Transverse colon (tissue), 4 donors: ENCODE measurements at regions not wholly inside any gene's neighbourhood (a gene's known extent, or its start where the extent isn't known, plus 50 kb on each side); places are given as distances from the start of the nearest gene placed in this dataset.
"Not testable (repeated sequence)": the region's sequence is repeated elsewhere in the genome, so short reads cannot be mapped to it uniquely, and the experiment has no call there.

Experiments
- DNase-seq: peaks from one replicate; pipeline ENCODE4 v3.0.0-alpha.2; 2019
- H3K27ac ChIP-seq, 4 donors: fragments of 200-600 bp; sonication (generic); 2 replicates each; pipeline ENCODE4 v1.5.1; 2016 to 2018; ENCODE audit warnings: inconsistent platforms in 4 of 4
- H3K27me3 ChIP-seq: fragments of 200-600 bp; sonication (generic); 2 replicates; pipeline ENCODE4 v1.5.1; 2017; ENCODE audit warnings: inconsistent platforms
- H3K36me3 ChIP-seq, 4 donors: fragments of 200-600 bp; sonication (generic); 2 replicates each; pipeline ENCODE4 v1.5.1; 2017 to 2019; ENCODE audit warnings: inconsistent platforms in 4 of 4
- H3K4me1 ChIP-seq, 4 donors: fragments of 200-600 bp; sonication (generic); 2 replicates each; pipeline ENCODE4 v1.5.1; 2017 to 2020; ENCODE audit warnings: inconsistent platforms in 4 of 4
- H3K4me3 ChIP-seq, 4 donors: fragments of 200-600 bp; sonication (generic); 1 replicate in 1 of 4; 2 replicates in 3 of 4; pipeline versions ENCODE4 v1.5.1 to v1.6.1; 2017 to 2019; ENCODE audit warnings: inconsistent platforms in 4 of 4
- H3K9me3 ChIP-seq, 2 donors: fragments of 200-600 bp; sonication (generic); 2 replicates each; pipeline ENCODE4 v1.5.1; 2017 to 2019; ENCODE audit warnings: inconsistent platforms in 2 of 2
- EP300 ChIP-seq: sonication (generic); formaldehyde crosslinking; IDR thresholded peaks from one replicate; pipeline ENCODE4 v1.6.1; 2017; ENCODE audit warnings: antibody characterized with exemption, low read depth
- POLR2A ChIP-seq: fragments of 450-650 bp; IDR thresholded peaks from one replicate; pipeline ENCODE4 v1.6.1; 2016; ENCODE audit warnings: antibody characterized with exemption, mild to moderate bottlenecking, moderate library complexity
- POLR2AphosphoS5 ChIP-seq, 3 donors: sonication (generic); formaldehyde crosslinking; IDR thresholded peaks; one replicate each; pipeline ENCODE4 v1.6.1; 2016; ENCODE audit warnings: antibody characterized with exemption in 3 of 3
- WGBS, 2 donors: methylation state at CpG; one replicate each; pipeline ENCODE4 v1.1.5; 2018; ENCODE audit warnings: low coverage in 1 of 2; 5-methylcytosine and 5-hydroxymethylcytosine counted together
- in situ Hi-C, 4 donors: fragments of 200-750 bp; cut with MboI; loops; one replicate each; pipeline versions ENCODE4 v1.15.0 to v1.15.1; 2017; ENCODE audit warnings: low sequenced_read_pairs in 3 of 4, low pct_ligation_motif_present in 1 of 4, low pct_unique_long_range_greater_than_20kb in 1 of 4
- intact Hi-C: fragments of 100-400 bp; cut with DNase I; formaldehyde crosslinking; loops from one replicate; pipeline ENCODE4 v1.15.1; 2023; ENCODE audit warnings: low total_unique reads
- TF ChIP-seq, protein P1 (sequence below), 5 experiments: fragments of 200-600 bp in 3 of 5; fragments of 450-650 bp in 2 of 5; sonication (generic) in 3 of 5; IDR thresholded peaks; 1 replicate in 2 of 5; 2 replicates in 3 of 5; pipeline ENCODE4 v1.5.1; 2016 to 2017; ENCODE audit warnings: antibody characterized with exemption in 5 of 5, inconsistent platforms in 3 of 5, mild to moderate bottlenecking in 2 of 5, moderate library complexity in 1 of 5

DNA sequence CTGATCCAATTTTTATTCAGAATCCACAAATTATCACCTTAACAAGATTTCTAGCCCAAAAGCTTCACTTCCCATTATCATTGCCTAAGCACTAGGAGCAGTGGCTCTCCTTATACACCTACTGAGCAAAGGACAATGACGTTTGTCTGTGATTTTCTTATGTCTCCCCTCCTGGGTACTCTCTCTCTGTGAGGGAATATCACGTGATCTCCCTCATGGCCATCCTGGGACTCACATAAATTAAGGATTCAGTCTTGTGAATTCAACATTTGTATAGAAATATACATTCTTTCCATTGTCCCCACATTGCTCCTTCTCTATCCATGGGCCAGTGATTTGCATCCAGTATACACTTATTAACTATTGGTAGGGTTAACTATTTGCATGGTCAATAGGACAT, 476.5 kb downstream of the PLK2 start:
- no peak overlapping the region for H3K4me3 ChIP-seq
- no peaks in the 10 kb centered on the region for H3K9me3 ChIP-seq
- TF ChIP-seq, protein P1, sequence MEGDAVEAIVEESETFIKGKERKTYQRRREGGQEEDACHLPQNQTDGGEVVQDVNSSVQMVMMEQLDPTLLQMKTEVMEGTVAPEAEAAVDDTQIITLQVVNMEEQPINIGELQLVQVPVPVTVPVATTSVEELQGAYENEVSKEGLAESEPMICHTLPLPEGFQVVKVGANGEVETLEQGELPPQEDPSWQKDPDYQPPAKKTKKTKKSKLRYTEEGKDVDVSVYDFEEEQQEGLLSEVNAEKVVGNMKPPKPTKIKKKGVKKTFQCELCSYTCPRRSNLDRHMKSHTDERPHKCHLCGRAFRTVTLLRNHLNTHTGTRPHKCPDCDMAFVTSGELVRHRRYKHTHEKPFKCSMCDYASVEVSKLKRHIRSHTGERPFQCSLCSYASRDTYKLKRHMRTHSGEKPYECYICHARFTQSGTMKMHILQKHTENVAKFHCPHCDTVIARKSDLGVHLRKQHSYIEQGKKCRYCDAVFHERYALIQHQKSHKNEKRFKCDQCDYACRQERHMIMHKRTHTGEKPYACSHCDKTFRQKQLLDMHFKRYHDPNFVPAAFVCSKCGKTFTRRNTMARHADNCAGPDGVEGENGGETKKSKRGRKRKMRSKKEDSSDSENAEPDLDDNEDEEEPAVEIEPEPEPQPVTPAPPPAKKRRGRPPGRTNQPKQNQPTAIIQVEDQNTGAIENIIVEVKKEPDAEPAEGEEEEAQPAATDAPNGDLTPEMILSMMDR (IDR thresholded peaks at IDR 0.05): no peak
- no peak for TF ChIP-seq POLR2AphosphoS5 (IDR thresholded peaks at IDR 0.05)
- no peak for TF ChIP-seq POLR2A
- no peak for TF ChIP-seq EP300
- 31 to 100% methylated on average over 1 to 2 of the region's 2 CpGs for WGBS, 2 donors
- H3K27ac ChIP-seq: no peak overlapping the region
- intact Hi-C loops (no loop called here), in situ Hi-C loops (no loop called here)
- H3K4me1 ChIP-seq: no peaks in the 10 kb centered on the region
- no peaks in the 10 kb centered on the region for H3K27me3 ChIP-seq
- no peaks in the 10 kb centered on the region for H3K36me3 ChIP-seq
- no peak for DNase-seq

DNA sequence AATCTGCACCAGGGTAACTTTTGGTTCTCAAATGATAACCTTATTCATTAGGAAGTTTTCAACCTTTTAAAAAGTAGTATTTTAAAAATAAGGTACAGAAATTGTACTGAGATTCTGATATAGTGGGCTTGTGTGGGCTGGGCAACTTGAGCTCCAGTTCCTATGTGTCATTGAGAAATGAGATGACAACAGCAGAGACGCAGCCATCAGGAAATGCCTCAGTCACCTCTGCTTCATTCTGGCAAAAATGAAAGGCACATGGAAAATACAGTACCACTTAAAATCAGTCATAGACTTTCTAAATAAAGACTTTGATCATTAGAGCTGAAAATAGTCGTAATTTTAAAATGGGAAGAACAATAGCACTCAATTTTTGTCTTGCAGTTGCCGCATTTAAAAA, 480.2 kb downstream of the PLK2 start:
- H3K4me1 ChIP-seq: no peaks in the 10 kb centered on the region
- in situ Hi-C loops (no loop called here), intact Hi-C loops (no loop called here)
- TF ChIP-seq POLR2AphosphoS5 (IDR thresholded peaks at IDR 0.05) (no peak), EP300 (no peak), POLR2A (no peak)
- TF ChIP-seq, protein P1 (IDR thresholded peaks at IDR 0.05): no peak
- no peak for DNase-seq
- no peaks in the 10 kb centered on the region for H3K36me3 ChIP-seq
- H3K4me3 ChIP-seq: no peak overlapping the region
- no peaks in the 10 kb centered on the region for H3K27me3 ChIP-seq
- no peak overlapping the region for H3K27ac ChIP-seq
- no peaks in the 10 kb centered on the region for H3K9me3 ChIP-seq
- WGBS, 2 donors: 85 to 91% methylated on average over 3 of the region's 3 CpGs

DNA sequence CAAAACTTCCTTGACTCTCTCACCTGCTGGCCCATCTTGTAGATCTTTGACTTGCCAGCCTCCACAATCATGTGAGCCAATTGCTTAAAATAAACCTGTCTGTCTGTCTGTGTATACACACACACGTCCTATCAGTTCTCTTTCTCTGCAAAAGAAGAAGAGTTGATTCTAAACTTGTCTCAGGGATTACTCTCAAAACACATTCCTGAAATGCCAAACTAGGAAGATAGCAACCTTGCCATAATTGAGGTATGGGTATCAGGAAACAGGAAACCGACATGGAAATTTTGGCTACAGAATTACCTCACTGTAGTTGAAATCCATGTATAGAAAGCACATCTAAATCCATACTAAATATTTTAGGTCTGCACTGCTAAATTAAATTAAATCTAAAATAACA, 483.4 kb downstream of the PLK2 start:
- Histone ChIP-seq H3K9me3 (no peaks in the 10 kb centered on the region), H3K27me3 (no peaks in the 10 kb centered on the region), H3K27ac (no peak overlapping the region), H3K4me3 (no peak overlapping the region), H3K4me1 (no peaks in the 10 kb centered on the region), H3K36me3 (no peaks in the 10 kb centered on the region)
- intact Hi-C loops (no loop called here), in situ Hi-C loops (no loop called here)
- DNase-seq: no peak
- 77 to 82% methylated on average over 2 of the region's 2 CpGs for WGBS, 2 donors
- TF ChIP-seq POLR2AphosphoS5 (IDR thresholded peaks at IDR 0.05) (no peak), EP300 (no peak), POLR2A (no peak)
- TF ChIP-seq, protein P1 (IDR thresholded peaks at IDR 0.05): no peak

DNA sequence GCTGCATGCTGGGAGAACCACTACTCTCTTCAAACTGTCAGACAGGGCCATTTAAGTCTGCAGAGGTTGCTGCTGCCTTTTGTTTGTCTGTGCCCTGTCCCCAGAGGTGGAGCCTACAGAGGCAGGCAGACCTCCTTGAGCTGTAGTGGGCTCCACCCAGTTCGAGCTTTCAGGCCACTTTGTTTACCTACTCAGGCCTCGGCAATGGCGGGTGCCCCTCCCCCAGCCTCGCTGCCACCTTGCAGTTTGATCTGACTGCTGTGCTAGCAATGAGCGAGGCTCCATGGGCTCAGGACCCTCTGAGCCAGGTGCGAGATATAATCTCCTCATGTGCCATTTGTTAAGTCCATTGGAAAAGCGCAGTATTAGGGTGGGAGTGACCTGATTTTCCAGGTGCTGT, 487.8 kb downstream of the PLK2 start:
- DNase-seq, H3K4me1 ChIP-seq, H3K4me3 ChIP-seq, H3K27ac ChIP-seq, H3K27me3 ChIP-seq, intact Hi-C loops, in situ Hi-C loops, H3K9me3 ChIP-seq, H3K36me3 ChIP-seq: not testable (repeated sequence)
- WGBS, 2 donors: 71% methylated on average over 7 of the region's 7 CpGs; no CpG with 5 or more reads in 1 of the 2 donors

DNA sequence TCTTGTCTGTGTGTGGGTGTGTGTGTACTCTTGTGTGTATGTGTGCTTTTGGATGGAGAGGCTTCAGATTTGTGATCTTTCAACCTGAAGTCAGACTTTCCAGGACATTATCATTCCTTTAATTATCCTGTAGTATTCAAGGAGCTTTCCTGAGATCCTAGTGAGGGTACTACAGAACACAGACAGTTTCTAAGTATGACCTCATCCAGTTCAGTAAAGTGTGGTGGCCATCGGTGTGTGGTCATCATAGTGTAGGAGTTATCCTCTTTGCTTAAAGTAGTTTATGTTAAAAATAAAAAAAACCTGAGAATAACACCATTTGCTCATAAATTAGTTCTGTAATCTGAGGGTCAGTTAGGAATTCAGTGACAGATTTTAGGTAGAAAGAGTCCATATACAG, 478.0 kb upstream of the ACTBL2 start:
- Histone ChIP-seq H3K36me3 (no peaks in the 10 kb centered on the region), H3K27ac (no peak overlapping the region), H3K27me3 (no peaks in the 10 kb centered on the region), H3K4me3 (no peak overlapping the region), H3K9me3 (peaks cover 0 to 5% of the 10 kb centered on the region in 2 donors), H3K4me1 (no peaks in the 10 kb centered on the region)
- intact Hi-C loops (no loop called here), in situ Hi-C loops (no loop called here)
- no peak for DNase-seq
- TF ChIP-seq EP300 (no peak), POLR2A (no peak)
- WGBS, 2 donors: 90% methylated on average over 1 of the region's 1 CpG; no CpG with 5 or more reads in 1 of the 2 donors
